ENCODE measurements at regions not wholly inside any gene's neighbourhood (a gene's known extent, or its start where the extent isn't known, plus 50 kb on each side); places are given as distances from the start of the nearest gene placed in this dataset.

DNA sequence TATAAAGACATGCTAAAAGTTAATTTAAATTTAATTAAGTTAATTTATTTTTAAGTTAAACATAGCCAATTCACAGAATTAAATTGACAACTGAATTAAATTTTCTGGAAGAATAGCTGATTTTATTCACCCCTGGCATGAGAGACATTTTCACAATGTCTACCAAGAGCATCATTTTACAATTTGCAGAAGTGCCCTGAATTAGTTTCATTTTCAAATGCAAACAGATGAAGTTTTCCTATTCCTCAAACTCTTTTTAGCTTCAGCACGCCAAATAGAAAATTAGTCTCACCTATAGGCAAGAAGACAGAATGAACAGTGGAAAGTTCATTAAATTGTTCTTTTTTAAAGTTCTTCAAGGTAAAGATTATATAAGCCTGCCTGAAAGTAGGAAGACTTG, 259.3 kb downstream of the ZBBX start:
- Histone ChIP-seq H3K4me3 (ENCODE audit: low read depth, low read length) (no peak overlapping the region), H3K36me3 (ENCODE audit: insufficient read depth) (no peaks in the 10 kb centered on the region), H3K4me1 (ENCODE audit: insufficient read depth) (no peaks in the 10 kb centered on the region), H3K27ac (ENCODE audit: low read depth) (no peak overlapping the region)
- 82% methylated on average over 1 of the region's 1 CpG for WGBS
- DNase-seq (ENCODE audit: extremely low spot score): no peak

GRCh38 chr3:167116120-167116922, 263.8 kb downstream of the ZBBX start:
- H3K4me1 ChIP-seq (ENCODE audit: insufficient read depth): no peaks in the 10 kb centered on the region
- H3K27ac ChIP-seq (ENCODE audit: low read depth): no peak overlapping the region
- no peak for DNase-seq (ENCODE audit: extremely low spot score)
- WGBS: 95% methylated on average over 32 of the region's 32 CpGs
- H3K36me3 ChIP-seq (ENCODE audit: insufficient read depth): no peaks in the 10 kb centered on the region
- H3K4me3 ChIP-seq (ENCODE audit: low read depth, low read length): no peak overlapping the region

DNA sequence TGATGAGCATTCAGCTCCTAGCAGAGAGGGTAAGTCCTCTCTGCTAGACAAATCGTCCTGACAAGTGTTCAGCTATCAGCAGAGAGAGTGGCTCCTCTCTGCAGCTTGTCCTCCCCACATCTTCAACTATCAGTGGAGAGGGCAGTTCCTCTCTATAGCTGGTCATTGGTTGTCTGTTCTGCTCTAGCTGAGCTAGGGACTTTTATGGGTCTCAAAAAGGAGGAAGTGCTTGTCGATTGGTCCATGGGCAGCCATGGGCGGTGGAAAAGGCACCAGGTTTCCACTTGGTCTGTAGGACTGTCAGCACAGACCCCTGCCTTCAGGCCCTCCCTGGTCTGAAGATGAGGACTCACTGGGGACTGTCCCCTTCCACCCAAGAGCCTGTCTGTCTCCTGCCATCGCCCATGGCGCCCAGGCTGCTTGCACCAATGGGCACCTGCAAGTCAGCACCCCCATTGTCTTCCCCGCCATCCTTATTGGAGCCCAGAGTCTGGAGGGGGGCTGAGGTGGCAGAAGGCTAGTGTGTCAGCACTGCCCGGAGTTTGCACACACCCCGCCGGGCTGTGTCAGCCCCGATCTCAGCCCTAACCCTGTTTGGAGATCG, 264.7 kb downstream of the ZBBX start:
- DNase-seq (ENCODE audit: extremely low spot score): no peak
- WGBS: 96% methylated on average over 11 of the region's 11 CpGs
- Histone ChIP-seq H3K27ac (ENCODE audit: low read depth) (no peak overlapping the region), H3K36me3 (ENCODE audit: insufficient read depth) (no peaks in the 10 kb centered on the region), H3K4me1 (ENCODE audit: insufficient read depth) (no peaks in the 10 kb centered on the region), H3K4me3 (ENCODE audit: low read depth, low read length) (no peak overlapping the region)

GRCh38 chr3:167114619-167115018, 265.5 kb downstream of the ZBBX start:
- Histone ChIP-seq H3K4me3 (ENCODE audit: low read depth, low read length) (no peak overlapping the region), H3K36me3 (ENCODE audit: insufficient read depth) (no peaks in the 10 kb centered on the region), H3K27ac (ENCODE audit: low read depth) (no peak overlapping the region), H3K4me1 (ENCODE audit: insufficient read depth) (no peaks in the 10 kb centered on the region)
- WGBS: 92% methylated on average over 8 of the region's 8 CpGs
- DNase-seq (ENCODE audit: extremely low spot score): no peak

- Histone ChIP-seq H3K27ac (ENCODE audit: low read depth) (no peak overlapping the region), H3K36me3 (ENCODE audit: insufficient read depth) (no peaks in the 10 kb centered on the region), H3K4me3 (ENCODE audit: low read depth, low read length) (no peak overlapping the region), H3K4me1 (ENCODE audit: insufficient read depth) (no peaks in the 10 kb centered on the region)
- DNase-seq (ENCODE audit: extremely low spot score): no peak
- 88% methylated on average over 12 of the region's 12 CpGs for WGBS
Observed at GRCh38 chr3:167113035-167113830, 266.9 kb downstream of the ZBBX start.

DNA sequence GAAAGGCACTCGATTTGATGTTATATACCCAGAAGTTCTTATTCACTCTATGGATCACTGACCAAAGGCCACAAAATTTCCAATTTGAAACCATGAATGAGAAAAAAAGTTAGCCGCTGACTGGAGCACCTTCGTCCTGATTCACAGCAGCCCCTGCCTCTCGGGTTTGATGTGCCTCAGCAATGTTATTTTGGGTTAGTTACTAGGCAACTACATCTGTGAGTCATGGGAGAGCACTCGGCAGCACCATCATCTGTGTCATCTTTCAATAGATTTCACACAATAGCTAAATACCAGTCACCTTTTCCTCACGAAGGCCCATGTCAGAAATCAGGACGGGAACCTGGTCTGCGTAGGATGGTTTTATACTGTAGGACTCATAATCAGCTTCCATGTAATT, 269.2 kb downstream of the ZBBX start:
- H3K4me3 ChIP-seq (ENCODE audit: low read depth, low read length): no peak overlapping the region
- no peaks in the 10 kb centered on the region for H3K36me3 ChIP-seq (ENCODE audit: insufficient read depth)
- no peaks in the 10 kb centered on the region for H3K4me1 ChIP-seq (ENCODE audit: insufficient read depth)
- H3K27ac ChIP-seq (ENCODE audit: low read depth): no peak overlapping the region
- 65% methylated on average over 8 of the region's 8 CpGs for WGBS
- no peak for DNase-seq (ENCODE audit: extremely low spot score)

DNA sequence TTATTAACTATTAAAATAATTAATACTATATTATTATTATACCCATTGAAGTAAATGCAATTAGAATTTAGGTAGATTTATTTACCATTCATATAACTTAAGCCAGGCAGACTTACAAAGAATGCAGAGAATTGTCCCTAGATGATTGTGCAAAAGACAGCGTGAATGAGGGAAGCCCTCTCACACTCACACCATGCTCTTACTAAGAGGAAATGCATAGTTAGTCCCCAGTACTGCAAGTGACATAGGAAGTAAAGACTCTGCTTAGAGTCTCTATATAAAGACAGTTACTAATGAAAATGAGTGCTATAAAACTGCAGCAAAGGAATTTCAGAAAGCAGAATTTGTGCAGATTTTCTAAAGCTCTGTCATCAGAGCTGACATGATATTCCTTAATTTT, 270.4 kb downstream of the ZBBX start:
- Histone ChIP-seq H3K27ac (ENCODE audit: low read depth) (no peak overlapping the region), H3K4me1 (ENCODE audit: insufficient read depth) (no peaks in the 10 kb centered on the region), H3K4me3 (ENCODE audit: low read depth, low read length) (no peak overlapping the region), H3K36me3 (ENCODE audit: insufficient read depth) (no peaks in the 10 kb centered on the region)
- 76% methylated on average over 1 of the region's 1 CpG for WGBS
- no peak for DNase-seq (ENCODE audit: extremely low spot score)

DNA sequence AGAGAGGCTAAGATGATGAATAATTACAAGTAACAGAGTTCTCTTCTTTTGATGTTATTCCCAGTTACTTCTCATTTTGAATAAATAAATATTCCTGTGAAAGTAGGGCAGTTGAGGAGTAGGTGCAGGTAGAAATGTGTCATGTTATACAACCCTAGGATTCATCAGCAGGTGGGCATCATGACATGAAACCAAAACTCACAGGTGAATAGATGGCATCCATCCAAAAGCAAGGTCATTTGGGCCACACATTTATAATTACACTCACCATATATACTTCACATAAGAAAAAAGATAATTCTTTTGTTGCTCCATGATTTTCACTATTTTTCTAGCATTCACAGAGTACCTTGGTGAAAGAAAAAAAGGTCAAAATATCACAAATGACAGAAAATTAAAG, 273.6 kb downstream of the ZBBX start:
- no peak for DNase-seq (ENCODE audit: extremely low spot score)
- Histone ChIP-seq H3K4me3 (ENCODE audit: low read depth, low read length) (no peak overlapping the region), H3K27ac (ENCODE audit: low read depth) (no peak overlapping the region), H3K4me1 (ENCODE audit: insufficient read depth) (no peaks in the 10 kb centered on the region), H3K36me3 (ENCODE audit: insufficient read depth) (no peaks in the 10 kb centered on the region)

DNA sequence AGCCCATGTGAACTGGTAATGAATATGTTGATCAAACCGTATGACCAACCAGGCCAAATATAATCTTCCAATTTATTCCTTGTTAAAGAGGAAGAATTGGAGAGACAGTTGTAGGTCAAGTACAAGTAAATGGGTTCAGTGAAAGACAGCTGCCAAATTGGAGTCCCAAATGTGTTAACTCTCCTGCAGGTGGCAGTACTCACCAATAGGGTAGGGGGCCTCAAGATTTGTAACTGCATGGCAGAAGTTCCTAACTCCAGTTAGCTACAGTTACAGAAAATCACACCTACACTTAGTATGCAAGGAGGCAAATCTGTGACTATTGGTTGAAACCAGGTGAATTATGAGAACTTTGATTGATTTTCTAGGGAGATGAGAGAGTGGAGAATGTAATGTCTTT, 278.0 kb downstream of the ZBBX start:
- Histone ChIP-seq H3K36me3 (ENCODE audit: insufficient read depth) (no peaks in the 10 kb centered on the region), H3K27ac (ENCODE audit: low read depth) (no peak overlapping the region), H3K4me1 (ENCODE audit: insufficient read depth) (no peaks in the 10 kb centered on the region), H3K4me3 (ENCODE audit: low read depth, low read length) (no peak overlapping the region)
- 71% methylated on average over 1 of the region's 1 CpG for whole genome bisulfite sequencing
- DNase-seq (ENCODE audit: extremely low spot score): no peak

DNA sequence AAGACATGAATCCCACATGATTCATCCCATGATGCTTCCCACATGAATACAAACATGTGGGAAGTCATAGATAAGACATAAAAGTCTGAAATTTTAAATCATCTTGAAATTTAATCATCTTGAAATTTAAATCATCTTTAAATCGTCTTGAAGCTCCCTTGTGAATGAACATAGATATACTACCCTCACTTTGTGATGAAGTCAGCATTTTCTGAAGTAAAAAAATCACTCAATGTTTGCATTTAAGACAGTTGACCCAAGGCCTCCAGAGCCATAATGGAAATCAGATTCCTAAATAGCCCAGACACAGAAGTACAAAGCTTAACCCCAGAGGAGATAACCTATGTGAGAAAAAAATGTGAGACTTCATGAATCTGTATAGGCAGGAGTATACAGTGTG, 279.4 kb downstream of the ZBBX start:
- no peak overlapping the region for H3K4me3 ChIP-seq (ENCODE audit: low read depth, low read length)
- H3K4me1 ChIP-seq (ENCODE audit: insufficient read depth): no peaks in the 10 kb centered on the region
- H3K36me3 ChIP-seq (ENCODE audit: insufficient read depth): no peaks in the 10 kb centered on the region
- DNase-seq (ENCODE audit: extremely low spot score): no peak
- 68% methylated on average over 1 of the region's 1 CpG for WGBS
- H3K27ac ChIP-seq (ENCODE audit: low read depth): no peak overlapping the region

DNA sequence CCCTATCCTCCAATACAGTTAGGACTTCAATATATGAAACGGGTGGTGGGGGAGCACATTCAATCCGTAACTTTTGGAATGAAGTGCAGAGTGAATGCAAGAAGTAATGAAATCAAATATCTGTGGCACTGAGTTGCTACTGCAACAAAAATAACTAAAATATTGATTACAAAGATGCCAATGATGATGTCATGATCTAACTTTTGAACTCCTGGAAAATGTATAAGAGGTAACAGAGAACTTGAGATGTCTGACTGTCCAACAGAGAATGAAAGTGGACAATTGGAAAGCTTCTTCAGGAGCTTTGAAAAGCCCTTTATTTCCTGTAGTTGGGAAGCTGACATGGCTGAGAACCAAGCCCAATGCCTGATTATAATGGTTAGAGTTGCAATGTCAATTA, 279.9 kb downstream of the ZBBX start:
- Histone ChIP-seq H3K4me3 (ENCODE audit: low read depth, low read length) (no peak overlapping the region), H3K27ac (ENCODE audit: low read depth) (no peak overlapping the region), H3K36me3 (ENCODE audit: insufficient read depth) (no peaks in the 10 kb centered on the region), H3K4me1 (ENCODE audit: insufficient read depth) (no peaks in the 10 kb centered on the region)
- WGBS: 88% methylated on average over 2 of the region's 2 CpGs
- DNase-seq (ENCODE audit: extremely low spot score): no peak

GRCh38 chr3:167095976-167096375, 284.1 kb downstream of the ZBBX start:
- no peaks in the 10 kb centered on the region for H3K4me1 ChIP-seq (ENCODE audit: insufficient read depth)
- DNase-seq (ENCODE audit: extremely low spot score): no peak
- H3K4me3 ChIP-seq (ENCODE audit: low read depth, low read length): no peak overlapping the region
- no peaks in the 10 kb centered on the region for H3K36me3 ChIP-seq (ENCODE audit: insufficient read depth)
- 65% methylated on average over 2 of the region's 2 CpGs for WGBS
- no peak overlapping the region for H3K27ac ChIP-seq (ENCODE audit: low read depth)

GRCh38 chr3:167094632-167095031, 285.5 kb downstream of the ZBBX start:
- no peak overlapping the region for H3K4me3 ChIP-seq (ENCODE audit: low read depth, low read length)
- H3K36me3 ChIP-seq (ENCODE audit: insufficient read depth): no peaks in the 10 kb centered on the region
- DNase-seq (ENCODE audit: extremely low spot score): no peak
- no peak overlapping the region for H3K27ac ChIP-seq (ENCODE audit: low read depth)
- no peaks in the 10 kb centered on the region for H3K4me1 ChIP-seq (ENCODE audit: insufficient read depth)

DNA sequence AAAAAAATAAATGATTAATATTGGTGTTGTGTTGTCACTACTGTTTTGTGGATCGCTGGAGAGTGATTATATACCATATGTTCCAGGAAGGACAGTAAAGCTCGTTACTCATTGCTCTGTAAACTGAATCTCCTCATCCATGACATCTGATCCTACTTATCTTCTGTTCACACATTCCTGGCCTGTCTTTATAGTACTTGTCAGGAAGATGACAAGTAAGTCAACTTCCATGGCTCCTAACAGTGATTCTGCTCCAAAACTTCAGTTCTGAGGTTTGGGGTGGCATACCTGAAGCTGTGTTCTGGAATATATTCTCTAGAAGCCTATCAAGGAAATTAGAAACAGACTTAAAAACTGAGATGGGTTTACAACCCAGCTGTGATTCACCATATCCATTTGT, 288.9 kb downstream of the ZBBX start:
- H3K4me3 ChIP-seq (ENCODE audit: low read depth, low read length): no peak overlapping the region
- H3K36me3 ChIP-seq (ENCODE audit: insufficient read depth): no peaks in the 10 kb centered on the region
- 20% methylated on average over 2 of the region's 2 CpGs for WGBS
- no peak overlapping the region for H3K27ac ChIP-seq (ENCODE audit: low read depth)
- no peak for DNase-seq (ENCODE audit: extremely low spot score)
- no peaks in the 10 kb centered on the region for H3K4me1 ChIP-seq (ENCODE audit: insufficient read depth)
